ENCODE measurements at regions not wholly inside any gene's neighbourhood (a gene's known extent, or its start where the extent isn't known, plus 50 kb on each side); places are given as distances from the start of the nearest gene placed in this dataset.

GRCh38 chr14:22483863-22484593, 105.0 kb downstream of the DAD1 start:
- TF ChIP-seq CTCF (conservative IDR thresholded peaks at IDR 0.05) = no peak
- no peak for TF ChIP-seq EZH2 (IDR thresholded peaks at IDR 0.05; ENCODE audit: low read depth)

All from PC-9 (cell line).